ENCODE measurements at regions not wholly inside any gene's neighbourhood (a gene's known extent, or its start where the extent isn't known, plus 50 kb on each side); places are given as distances from the start of the nearest gene placed in this dataset.
"Not testable (repeated sequence)": the region's sequence is repeated elsewhere in the genome, so short reads cannot be mapped to it uniquely, and the experiment has no call there.

GRCh38 chr5:39951070-39951469, 526.3 kb upstream of the DAB2 start:
- FAIRE-seq, result no peak

- peak; percentile 90 for FAIRE-seq
Observed at GRCh38 chr5:39948867-39949468, 524.2 kb upstream of the DAB2 start.

GRCh38 chr5:39948341-39948740, 523.6 kb upstream of the DAB2 start:
- no peak for FAIRE-seq

DNA sequence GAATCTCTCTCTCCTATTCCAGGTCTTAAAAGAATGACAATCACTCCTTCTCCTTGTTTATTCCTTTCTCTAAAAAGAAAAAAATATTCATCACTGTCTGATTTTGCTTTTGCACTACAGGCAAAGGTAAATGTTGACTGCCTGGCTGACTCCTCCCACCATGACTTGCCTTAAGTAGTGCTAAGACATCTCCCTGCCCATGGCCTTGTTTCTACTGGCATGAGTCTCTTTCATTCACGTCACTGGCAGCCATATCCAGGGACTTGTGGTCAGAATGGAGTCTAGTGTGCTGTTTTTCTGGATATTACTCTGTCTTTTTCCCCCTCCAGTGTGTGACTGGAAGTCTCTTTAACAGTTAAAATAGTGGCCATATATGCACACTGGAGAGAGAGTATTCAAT, 522.9 kb upstream of the DAB2 start:
- FAIRE-seq, result no peak

GRCh38 chr5:39946356-39947045, 521.7 kb upstream of the DAB2 start:
- FAIRE-seq, result no peak

DNA sequence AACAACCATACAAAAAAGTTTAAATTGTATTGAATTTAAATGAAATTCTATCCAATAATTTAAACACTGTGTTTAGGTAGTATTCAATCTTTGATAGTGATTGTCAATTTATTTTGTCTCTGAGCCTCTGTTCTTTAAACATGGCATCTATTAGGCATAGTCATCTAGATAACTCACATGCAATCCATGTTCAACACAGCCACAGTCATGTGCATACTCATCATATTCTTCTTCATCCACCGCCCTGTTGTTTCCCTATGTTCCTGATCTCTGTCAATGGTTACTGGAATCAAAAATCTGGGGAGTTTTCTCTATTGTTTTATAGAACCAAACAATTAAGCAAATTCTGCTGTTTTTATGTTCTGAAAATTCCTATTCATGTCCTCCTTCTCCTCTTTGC, 521.1 kb upstream of the DAB2 start:
- no peak for FAIRE-seq

DNA sequence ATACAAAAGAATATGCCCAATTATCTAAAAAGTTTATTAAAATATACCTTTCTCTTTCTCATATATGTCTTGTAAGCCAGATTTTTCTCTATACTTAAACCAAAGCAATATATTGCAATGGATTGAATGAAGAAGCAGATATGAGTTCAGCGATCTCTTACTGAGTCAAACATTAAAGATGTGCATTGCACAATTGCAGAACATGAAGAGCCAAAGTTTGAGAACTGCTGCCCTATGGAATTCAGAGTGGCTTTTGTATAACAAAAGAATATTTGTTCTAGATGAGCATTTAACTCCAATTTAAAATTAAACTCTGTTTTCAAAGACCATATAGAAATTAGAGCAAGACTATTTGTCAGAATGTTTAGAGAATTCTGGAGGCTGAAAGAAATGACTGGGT, 519.0 kb upstream of the DAB2 start:
- no peak for FAIRE-seq

- peak; percentile 70 for FAIRE-seq
Observed at GRCh38 chr5:39942606-39943005, 517.8 kb upstream of the DAB2 start.

DNA sequence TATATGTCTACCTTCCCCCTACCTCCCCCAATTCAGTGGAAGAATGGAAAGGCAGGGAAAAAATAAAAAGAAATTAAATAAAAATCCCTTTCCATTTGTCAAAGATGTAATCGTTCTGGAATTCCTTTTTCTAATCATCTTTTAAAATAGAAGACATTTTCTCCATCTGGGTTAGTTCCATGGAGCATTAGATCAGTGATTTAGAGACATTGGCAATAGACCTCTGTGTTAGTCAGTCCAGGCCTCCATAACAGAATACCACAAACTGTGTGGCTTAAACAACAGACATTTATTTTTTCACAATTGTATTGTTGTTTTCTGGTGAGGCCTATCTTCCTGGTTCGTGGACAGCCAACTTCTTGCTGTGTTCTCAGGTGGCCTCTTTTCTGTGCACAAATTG, 516.6 kb upstream of the DAB2 start:
- no peak for FAIRE-seq

GRCh38 chr5:39934830-39935229, 510.1 kb upstream of the DAB2 start:
- FAIRE-seq, result no peak

DNA sequence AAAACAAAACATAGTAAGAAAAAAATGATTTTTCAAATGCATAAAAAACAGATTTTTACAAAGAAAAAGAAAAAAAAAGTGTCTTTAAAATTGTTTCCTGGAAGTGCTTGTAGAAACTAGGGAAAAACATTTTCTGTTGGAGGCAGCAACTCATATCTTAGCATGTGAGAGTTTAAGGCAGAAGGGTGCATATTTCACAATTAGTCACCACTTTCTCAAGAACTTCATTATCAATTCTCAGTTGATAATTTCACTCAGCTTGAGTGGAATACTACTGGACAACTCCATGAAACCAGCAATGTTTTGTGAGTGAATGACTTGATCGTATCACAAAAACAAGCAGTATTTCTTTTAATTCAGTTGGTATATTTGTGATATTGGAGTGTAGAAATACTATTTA, 508.3 kb upstream of the DAB2 start:
- FAIRE-seq, result no peak

- FAIRE-seq, result no peak
Observed at GRCh38 chr5:39928709-39929108, 503.9 kb upstream of the DAB2 start.

GRCh38 chr5:39919876-39920275, 495.1 kb upstream of the DAB2 start:
- no peak for FAIRE-seq

DNA sequence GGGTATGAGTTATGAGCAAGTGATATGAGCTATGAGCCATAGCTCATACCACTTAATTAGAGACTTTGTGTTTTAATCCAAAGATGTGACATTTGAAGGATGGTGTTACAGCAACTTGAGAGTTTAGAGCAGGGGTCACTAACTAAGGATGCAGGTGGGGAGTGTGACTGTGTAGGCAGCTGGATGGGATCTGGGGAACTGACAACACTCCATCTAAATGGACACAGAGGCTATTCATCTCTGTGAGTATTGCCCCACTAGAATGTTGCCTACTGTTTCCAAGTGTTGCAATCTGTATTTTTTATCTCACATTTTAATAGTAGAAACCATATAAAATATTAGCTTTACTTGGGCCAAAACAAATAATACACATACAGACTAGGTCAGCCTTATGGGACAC, 488.1 kb upstream of the DAB2 start:
- no peak for FAIRE-seq

DNA sequence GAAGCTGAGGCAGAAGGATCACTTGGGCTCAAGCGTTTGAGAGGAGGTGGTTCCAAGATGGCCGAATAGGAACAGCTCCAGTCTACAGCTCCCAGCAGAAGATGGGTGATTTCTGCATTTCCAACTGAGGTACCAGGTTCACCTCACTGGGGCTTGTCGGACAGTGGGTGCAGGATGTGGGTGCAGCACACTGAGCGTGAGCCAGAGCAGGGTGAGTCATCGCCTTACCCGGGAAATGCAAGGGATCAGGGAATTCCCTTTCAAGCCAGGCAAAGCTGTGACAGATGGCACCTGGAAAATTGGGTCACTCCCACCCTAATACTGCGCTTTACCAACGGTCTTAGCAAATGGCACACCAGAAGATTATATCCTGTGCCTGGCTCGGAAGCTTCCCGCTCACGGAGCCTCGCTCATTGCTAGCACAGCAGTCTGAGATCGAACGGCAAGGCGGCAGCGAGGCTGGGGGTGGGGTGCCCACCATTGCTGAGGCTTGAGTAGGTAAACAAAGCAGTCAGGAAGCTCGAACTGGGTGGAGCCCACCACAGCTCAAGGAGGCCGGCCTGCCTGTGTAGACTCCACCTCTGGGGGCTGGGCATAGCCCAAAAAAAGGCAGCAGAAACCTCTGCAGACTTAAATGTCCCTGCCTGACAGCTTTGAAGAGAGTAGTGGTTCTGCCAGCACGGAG, 482.6 kb upstream of the DAB2 start:
- not testable (repeated sequence) for FAIRE-seq

- no peak for FAIRE-seq
Observed at GRCh38 chr5:39906146-39906545, 481.4 kb upstream of the DAB2 start.

GRCh38 chr5:39905356-39905755, 480.6 kb upstream of the DAB2 start:
- no peak for FAIRE-seq

- FAIRE-seq, result no peak
Observed at GRCh38 chr5:39902626-39903025, 477.8 kb upstream of the DAB2 start.

- FAIRE-seq, result no peak
Observed at GRCh38 chr5:39898731-39899130, 474.0 kb upstream of the DAB2 start.

- FAIRE-seq, result no peak
Observed at GRCh38 chr5:39896706-39897105, 471.9 kb upstream of the DAB2 start.

DNA sequence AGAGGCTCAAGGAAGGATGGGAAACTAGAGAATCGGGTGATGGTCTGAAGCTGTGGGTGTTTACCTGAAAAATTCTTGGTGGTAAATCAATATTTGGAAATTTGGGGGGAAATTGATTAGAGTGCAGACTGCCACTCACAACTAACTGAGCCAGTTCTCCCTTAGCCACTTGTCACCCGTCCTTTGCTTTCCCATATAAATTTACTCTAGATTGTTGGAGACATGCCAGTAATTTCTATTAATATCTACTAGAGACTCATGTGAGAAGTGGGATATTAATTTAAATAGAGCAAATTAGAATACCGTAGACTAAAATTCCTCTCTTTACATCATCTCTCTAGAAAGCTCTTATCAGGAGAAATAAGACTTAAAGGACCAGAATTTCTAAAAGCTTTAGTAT, 471.3 kb upstream of the DAB2 start:
- no peak for FAIRE-seq

DNA sequence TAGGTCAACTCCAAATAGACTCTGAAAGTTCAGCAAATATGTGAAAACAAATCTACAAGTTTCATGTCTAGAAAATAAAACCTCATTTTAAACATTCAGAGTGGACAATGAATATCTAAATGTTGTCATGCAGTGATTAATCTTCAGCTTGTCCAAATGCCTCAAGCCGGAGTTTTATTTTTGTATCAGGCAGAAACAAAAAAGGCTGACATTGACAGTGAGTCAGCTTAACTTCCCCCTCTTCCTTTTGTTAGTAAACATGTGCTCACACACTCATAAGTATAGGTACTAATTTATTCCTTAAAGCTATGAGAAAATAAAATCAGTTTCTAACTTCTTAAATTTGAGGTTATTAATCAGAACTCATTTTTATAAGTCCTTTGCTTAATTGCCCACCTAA, 467.9 kb upstream of the DAB2 start:
- no peak for FAIRE-seq

GRCh38 chr5:39891376-39891775, 466.6 kb upstream of the DAB2 start:
- no peak for FAIRE-seq

- FAIRE-seq, result no peak
Observed at GRCh38 chr5:39880985-39881384, 456.2 kb upstream of the DAB2 start.
